ENCODE measurements at regions not wholly inside any gene's neighbourhood (a gene's known extent, or its start where the extent isn't known, plus 50 kb on each side); places are given as distances from the start of the nearest gene placed in this dataset.
"Not testable (repeated sequence)": the region's sequence is repeated elsewhere in the genome, so short reads cannot be mapped to it uniquely, and the experiment has no call there.

DNA sequence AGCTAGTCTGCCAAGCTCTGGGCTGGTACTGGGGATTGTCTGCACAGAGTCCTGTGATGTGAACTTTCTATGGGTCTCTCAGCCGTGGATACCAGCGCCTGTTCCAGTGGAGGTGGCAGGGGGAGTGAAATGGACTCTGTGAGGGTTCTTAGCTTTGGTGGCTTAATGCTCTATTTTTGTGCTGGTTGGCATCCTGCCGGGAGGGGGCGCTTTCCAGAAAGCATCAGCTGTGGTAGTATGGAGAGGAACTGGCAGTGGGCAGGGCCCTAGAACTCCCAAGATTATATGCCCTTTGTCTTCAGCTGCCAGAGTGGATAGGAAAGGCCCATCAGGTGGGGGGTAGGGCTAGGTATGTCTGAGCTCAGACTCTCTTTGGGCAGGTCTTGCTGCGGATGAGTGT, 267.8 kb downstream of the SMARCA1 start:
- H3K36me3 ChIP-seq (replicated peaks in 1 of 2; ENCODE audit: control insufficient read depth in 2 of 2, insufficient read depth in 2 of 2, low read length in 2 of 2); H3K4ac ChIP-seq (ENCODE audit: low read length); DNase-seq (ENCODE audit: low spot score); H3K4me2 ChIP-seq (ENCODE audit: insufficient read depth, low read length, poor library complexity, severe bottlenecking); H2BK120ac ChIP-seq (ENCODE audit: low read depth, low read length); H3K9ac ChIP-seq (ENCODE audit: low read depth, low read length, poor library complexity); H4K8ac ChIP-seq (ENCODE audit: low read depth, low read length); H3K18ac ChIP-seq (ENCODE audit: low read length); H2AK5ac ChIP-seq (ENCODE audit: low read depth, low read length); H3K79me1 ChIP-seq (ENCODE audit: low read depth, low read length); H2BK5ac ChIP-seq (ENCODE audit: low read length); H3K27ac ChIP-seq (replicated peaks; ENCODE audit: low read length); H3K23ac ChIP-seq (ENCODE audit: low read depth, low read length, poor library complexity); H2BK12ac ChIP-seq (ENCODE audit: low read length); H4K91ac ChIP-seq (ENCODE audit: low read depth, low read length, poor library complexity); H3K4me3 ChIP-seq (ENCODE audit: low read length in 2 of 2); H2BK15ac ChIP-seq (ENCODE audit: low read length); H3K27me3 ChIP-seq (ENCODE audit: control insufficient read depth in 3 of 3, insufficient read depth in 3 of 3, low read depth in 1 of 3, low read length in 3 of 3); H2AFZ ChIP-seq (ENCODE audit: low read length); H3K4me1 ChIP-seq (ENCODE audit: control insufficient read depth in 2 of 2, insufficient read depth in 1 of 2, low read depth in 1 of 2, low read length in 2 of 2); H3K9me3 ChIP-seq (replicated peaks in 1 of 2; ENCODE audit: control insufficient read depth in 2 of 2, insufficient read depth in 1 of 2, low read depth in 1 of 2, low read length in 2 of 2); H3K14ac ChIP-seq (ENCODE audit: low read length): not testable (repeated sequence)
- no CpG with 5 or more reads among the region's 5 CpGs for WGBS, 2 donors (ENCODE audit: extremely low coverage in 2 of 2, insufficient read length in 2 of 2, insufficient replicate concordance in 1 of 2)

DNA sequence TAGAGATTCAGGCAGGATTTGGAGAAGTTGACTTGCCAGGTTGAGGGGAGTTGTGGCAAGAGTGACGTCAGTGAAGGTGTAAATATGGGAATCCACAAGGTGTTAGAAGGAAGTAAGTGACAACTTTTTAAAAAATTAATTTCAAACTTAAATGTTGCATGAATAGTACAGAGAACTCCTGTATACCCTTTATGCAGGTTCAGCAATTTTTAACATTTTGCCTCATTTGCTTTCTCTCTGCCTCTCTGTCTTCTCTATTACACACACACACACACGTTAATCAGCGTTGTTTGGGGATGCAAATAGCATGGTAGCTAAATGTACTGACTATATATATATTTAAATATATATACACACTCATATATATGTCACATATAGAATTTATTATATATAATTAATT, 273.7 kb downstream of the SMARCA1 start:
- no CpG with 5 or more reads among the region's 3 CpGs for WGBS, 2 donors (ENCODE audit: extremely low coverage in 2 of 2, insufficient read length in 2 of 2, insufficient replicate concordance in 1 of 2)
- no peak overlapping the region for H4K91ac ChIP-seq (ENCODE audit: low read depth, low read length, poor library complexity)
- H3K4ac ChIP-seq (ENCODE audit: low read length): no peak overlapping the region

DNA sequence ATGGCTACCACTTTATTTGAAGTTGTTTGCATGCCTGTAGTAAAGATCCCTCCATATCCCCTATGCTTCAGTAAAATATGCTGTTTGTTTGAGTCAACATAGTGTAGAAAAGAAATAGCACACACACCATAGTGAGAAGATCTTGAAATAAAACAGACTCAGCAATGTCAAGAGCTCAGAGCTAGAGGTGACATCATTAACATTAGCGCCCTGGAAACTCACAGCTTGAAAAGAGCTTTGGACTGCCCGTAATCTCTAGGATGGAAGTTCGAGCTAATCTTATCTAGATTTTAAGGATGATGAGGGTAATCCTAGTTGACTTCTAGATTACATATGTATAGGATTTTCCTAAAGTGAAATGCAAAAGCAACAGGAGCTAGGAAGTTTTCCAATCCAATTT, 275.6 kb downstream of the SMARCA1 start:
- no peak overlapping the region for H2BK120ac ChIP-seq (ENCODE audit: low read depth, low read length)
- H3K23ac ChIP-seq (ENCODE audit: low read depth, low read length, poor library complexity): no peak overlapping the region
- no peaks in the 10 kb centered on the region for H3K79me1 ChIP-seq (ENCODE audit: low read depth, low read length)
- H3K4me3 ChIP-seq (ENCODE audit: low read length in 2 of 2): no peak overlapping the region
- H2AFZ ChIP-seq (ENCODE audit: low read length): no peak overlapping the region
- H3K27me3 ChIP-seq (ENCODE audit: control insufficient read depth in 3 of 3, insufficient read depth in 3 of 3, low read depth in 1 of 3, low read length in 3 of 3): no peaks in the 10 kb centered on the region
- no peak overlapping the region for H4K91ac ChIP-seq (ENCODE audit: low read depth, low read length, poor library complexity)
- H3K14ac ChIP-seq (ENCODE audit: low read length): no peak overlapping the region
- no peak overlapping the region for H3K27ac ChIP-seq (replicated peaks; ENCODE audit: low read length)
- no peaks in the 10 kb centered on the region for H3K9me3 ChIP-seq (replicated peaks in 1 of 2; ENCODE audit: control insufficient read depth in 2 of 2, insufficient read depth in 1 of 2, low read depth in 1 of 2, low read length in 2 of 2)
- H4K8ac ChIP-seq (ENCODE audit: low read depth, low read length): no peak overlapping the region
- no peak overlapping the region for H2AK5ac ChIP-seq (ENCODE audit: low read depth, low read length)
- no peak overlapping the region for H2BK12ac ChIP-seq (ENCODE audit: low read length)
- H3K4ac ChIP-seq (ENCODE audit: low read length): no peak overlapping the region
- no peaks in the 10 kb centered on the region for H3K36me3 ChIP-seq (replicated peaks in 1 of 2; ENCODE audit: control insufficient read depth in 2 of 2, insufficient read depth in 2 of 2, low read length in 2 of 2)
- no peak overlapping the region for H3K4me2 ChIP-seq (ENCODE audit: insufficient read depth, low read length, poor library complexity, severe bottlenecking)
- H3K4me1 ChIP-seq (ENCODE audit: control insufficient read depth in 2 of 2, insufficient read depth in 1 of 2, low read depth in 1 of 2, low read length in 2 of 2): no peaks in the 10 kb centered on the region
- H3K9ac ChIP-seq (ENCODE audit: low read depth, low read length, poor library complexity): no peak overlapping the region
- no peak for DNase-seq (ENCODE audit: low spot score)
- no peak overlapping the region for H2BK15ac ChIP-seq (ENCODE audit: low read length)
- H3K18ac ChIP-seq (ENCODE audit: low read length): no peak overlapping the region
- H2BK5ac ChIP-seq (ENCODE audit: low read length): no peak overlapping the region
- no CpG with 5 or more reads among the region's 3 CpGs for WGBS, 2 donors (ENCODE audit: extremely low coverage in 2 of 2, insufficient read length in 2 of 2, insufficient replicate concordance in 1 of 2)

More for the DNA sequence above, 273.7 kb downstream of the SMARCA1 start:
- Histone ChIP-seq H3K18ac (ENCODE audit: low read length) (no peak overlapping the region), H3K4me1 (ENCODE audit: control insufficient read depth in 2 of 2, insufficient read depth in 1 of 2, low read depth in 1 of 2, low read length in 2 of 2) (no peaks in the 10 kb centered on the region), H3K27ac (replicated peaks; ENCODE audit: low read length) (no peak overlapping the region), H3K4me3 (ENCODE audit: low read length in 2 of 2) (no peak overlapping the region), H3K79me1 (ENCODE audit: low read depth, low read length) (no peaks in the 10 kb centered on the region), H3K9me3 (replicated peaks in 1 of 2; ENCODE audit: control insufficient read depth in 2 of 2, insufficient read depth in 1 of 2, low read depth in 1 of 2, low read length in 2 of 2) (no peaks in the 10 kb centered on the region), H4K8ac (ENCODE audit: low read depth, low read length) (no peak overlapping the region), H3K14ac (ENCODE audit: low read length) (no peak overlapping the region), H2AK5ac (ENCODE audit: low read depth, low read length) (no peak overlapping the region), H3K4me2 (ENCODE audit: insufficient read depth, low read length, poor library complexity, severe bottlenecking) (no peak overlapping the region), H2BK15ac (ENCODE audit: low read length) (no peak overlapping the region), H3K36me3 (replicated peaks in 1 of 2; ENCODE audit: control insufficient read depth in 2 of 2, insufficient read depth in 2 of 2, low read length in 2 of 2) (no peaks in the 10 kb centered on the region), H2BK120ac (ENCODE audit: low read depth, low read length) (no peak overlapping the region), H3K27me3 (ENCODE audit: control insufficient read depth in 3 of 3, insufficient read depth in 3 of 3, low read depth in 1 of 3, low read length in 3 of 3) (no peaks in the 10 kb centered on the region), H2BK5ac (ENCODE audit: low read length) (no peak overlapping the region), H2AFZ (ENCODE audit: low read length) (no peak overlapping the region), H2BK12ac (ENCODE audit: low read length) (no peak overlapping the region), H3K23ac (ENCODE audit: low read depth, low read length, poor library complexity) (no peak overlapping the region), H3K9ac (ENCODE audit: low read depth, low read length, poor library complexity) (no peak overlapping the region)
- DNase-seq (ENCODE audit: low spot score): no peak

DNA sequence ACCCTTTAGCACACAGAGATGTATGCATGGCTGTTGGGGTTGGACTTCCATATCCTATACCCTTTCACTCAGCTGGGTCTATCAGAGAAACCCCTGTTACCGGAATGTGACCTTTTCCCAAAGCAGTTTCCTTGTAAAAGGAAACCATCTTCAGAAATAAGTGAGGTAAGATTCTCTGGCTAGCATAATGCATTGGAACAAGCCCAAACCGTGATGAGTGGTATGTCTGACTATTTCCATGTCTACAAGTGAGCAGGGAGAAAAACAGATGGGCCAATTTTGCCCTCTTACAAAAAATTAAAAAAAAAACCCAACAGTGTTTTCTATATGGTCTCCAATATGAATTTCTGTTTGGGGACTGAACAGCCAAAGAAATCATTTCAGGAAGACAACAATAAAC, 283.9 kb downstream of the SMARCA1 start:
- Histone ChIP-seq H3K9me3 (replicated peaks in 1 of 2; ENCODE audit: control insufficient read depth in 2 of 2, insufficient read depth in 1 of 2, low read depth in 1 of 2, low read length in 2 of 2) (no peaks in the 10 kb centered on the region), H2BK5ac (ENCODE audit: low read length) (no peak overlapping the region), H3K4me2 (ENCODE audit: insufficient read depth, low read length, poor library complexity, severe bottlenecking) (no peak overlapping the region), H3K18ac (ENCODE audit: low read length) (no peak overlapping the region), H2BK15ac (ENCODE audit: low read length) (no peak overlapping the region), H3K27me3 (ENCODE audit: control insufficient read depth in 3 of 3, insufficient read depth in 3 of 3, low read depth in 1 of 3, low read length in 3 of 3) (no peaks in the 10 kb centered on the region), H2BK12ac (ENCODE audit: low read length) (no peak overlapping the region), H3K9ac (ENCODE audit: low read depth, low read length, poor library complexity) (no peak overlapping the region), H4K8ac (ENCODE audit: low read depth, low read length) (no peak overlapping the region), H3K79me1 (ENCODE audit: low read depth, low read length) (no peaks in the 10 kb centered on the region), H3K23ac (ENCODE audit: low read depth, low read length, poor library complexity) (no peak overlapping the region), H3K27ac (replicated peaks; ENCODE audit: low read length) (no peak overlapping the region), H2AK5ac (ENCODE audit: low read depth, low read length) (no peak overlapping the region), H3K4me3 (ENCODE audit: low read length in 2 of 2) (no peak overlapping the region), H4K91ac (ENCODE audit: low read depth, low read length, poor library complexity) (no peak overlapping the region), H2BK120ac (ENCODE audit: low read depth, low read length) (no peak overlapping the region), H3K4me1 (ENCODE audit: control insufficient read depth in 2 of 2, insufficient read depth in 1 of 2, low read depth in 1 of 2, low read length in 2 of 2) (no peaks in the 10 kb centered on the region), H3K14ac (ENCODE audit: low read length) (no peak overlapping the region), H3K36me3 (replicated peaks in 1 of 2; ENCODE audit: control insufficient read depth in 2 of 2, insufficient read depth in 2 of 2, low read length in 2 of 2) (no peaks in the 10 kb centered on the region), H3K4ac (ENCODE audit: low read length) (no peak overlapping the region), H2AFZ (ENCODE audit: low read length) (no peak overlapping the region)
- WGBS, 2 donors (ENCODE audit: extremely low coverage in 2 of 2, insufficient read length in 2 of 2, insufficient replicate concordance in 1 of 2): no CpG with 5 or more reads among the region's 2 CpGs
- no peak for DNase-seq (ENCODE audit: low spot score)
